Gastrocnemius medialis (tissue), 4 donors: ENCODE measurements at regions not wholly inside any gene's neighbourhood (a gene's known extent, or its start where the extent isn't known, plus 50 kb on each side); places are given as distances from the start of the nearest gene placed in this dataset.

Source experiments
- ATAC-seq, 2 donors: fragments of 150-250 bp; one replicate each; pipeline ENCODE4 v1.9.1; 2016
- DNase-seq, 2 donors: peaks; one replicate each; pipeline ENCODE4 v3.0.0-alpha.2; 2019
- H3K27ac ChIP-seq, 4 donors: fragments of 200-600 bp; sonication (generic); 1 replicate in 1 of 4; 2 replicates in 3 of 4; pipeline ENCODE4 v1.5.1; 2016 to 2018; ENCODE audit warnings: mild to moderate bottlenecking in 2 of 4, moderate library complexity in 1 of 4
- H3K27me3 ChIP-seq, 3 donors: fragments of 200-600 bp; sonication (generic) in 2 of 3; 1 replicate in 1 of 3; 2 replicates in 2 of 3; pipeline versions ENCODE4 v1.5.1 to v1.6.0; 2016 to 2019; ENCODE audit warnings: mild to moderate bottlenecking in 1 of 3, moderate library complexity in 1 of 3
- H3K36me3 ChIP-seq, 2 donors: fragments of 200-600 bp; sonication (generic) in 1 of 2; one replicate each; pipeline ENCODE4 v1.5.1; 2017 to 2018
- H3K4me1 ChIP-seq, 2 donors: fragments of 200-600 bp; sonication (generic) in 1 of 2; one replicate each; pipeline ENCODE4 v1.5.1; 2016 to 2017; ENCODE audit warnings: mild to moderate bottlenecking in 2 of 2
- H3K4me3 ChIP-seq, 4 donors: fragments of 200-600 bp; sonication (generic) in 3 of 4; 1 replicate in 1 of 4; 2 replicates in 3 of 4; pipeline ENCODE4 v1.5.1; 2016 to 2019; ENCODE audit warnings: mild to moderate bottlenecking in 2 of 4
- H3K9me3 ChIP-seq, 3 donors: fragments of 200-600 bp; sonication (generic) in 2 of 3; 1 replicate in 1 of 3; 2 replicates in 2 of 3; pipeline ENCODE4 v1.5.1; 2016 to 2019
- POLR2A ChIP-seq, 2 donors: fragments of 450-650 bp; IDR thresholded peaks; one replicate each; pipeline ENCODE4 v1.6.1; 2017; ENCODE audit warnings: antibody characterized with exemption in 2 of 2, mild to moderate bottlenecking in 2 of 2, moderate library complexity in 2 of 2
- in situ Hi-C, 4 donors: fragments of 200-750 bp; cut with MboI; loops; one replicate each; pipeline versions ENCODE4 v1.15.0 to v1.8.0; 2017; ENCODE audit warnings: low sequenced_read_pairs in 4 of 4
- intact Hi-C: fragments of 100-400 bp; cut with DNase I; formaldehyde crosslinking; loops from one replicate; pipeline ENCODE4 v1.15.1; 2023; ENCODE audit warnings: low total_unique reads
- TF ChIP-seq, protein P1 (sequence below), 5 experiments: fragments of 450-650 bp in 3 of 5; fragments of 200-600 bp in 2 of 5; sonication (generic) in 2 of 5; IDR thresholded peaks in 4 of 5; conservative IDR thresholded peaks in 1 of 5; 1 replicate in 4 of 5; 2 replicates in 1 of 5; pipeline ENCODE4 v1.5.1; 2016 to 2019; ENCODE audit warnings: antibody characterized with exemption in 5 of 5, mild to moderate bottlenecking in 3 of 5, moderate library complexity in 3 of 5

DNA sequence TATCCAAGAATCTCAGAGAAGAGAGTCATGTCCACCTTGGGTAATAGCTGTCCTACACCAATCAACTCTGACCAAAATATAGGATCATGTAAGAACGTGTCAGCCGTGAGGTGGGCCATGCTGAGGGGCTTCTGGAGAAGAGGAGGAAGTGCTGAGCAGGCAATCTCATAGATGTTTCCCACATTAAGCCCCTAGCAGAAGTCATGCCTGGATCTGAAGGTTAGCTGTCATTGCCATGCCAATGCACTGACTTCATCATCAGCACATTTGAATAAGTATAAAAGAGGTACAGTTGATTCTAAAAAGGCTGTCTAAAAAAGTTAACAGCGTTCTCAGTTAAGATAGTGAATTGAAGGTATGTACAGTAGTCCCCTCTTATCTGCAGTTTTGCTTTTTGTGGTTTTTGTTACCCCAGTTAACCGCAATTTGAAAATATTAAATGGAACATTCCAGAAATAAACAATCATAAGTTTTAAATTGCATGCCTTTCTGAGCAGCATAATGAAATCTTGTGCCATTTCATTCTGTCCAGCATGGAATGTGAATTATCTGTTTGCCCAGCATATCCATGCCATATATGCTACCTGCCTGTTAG is 67.2 kb upstream of the TMEM17 start:
- intact Hi-C loops: no loop called here
- ATAC-seq: no peak
- H3K4me1 ChIP-seq: no peaks in the 10 kb centered on the region

GRCh38 chr2:62570861-62571698 is 65.1 kb upstream of the TMEM17 start:
- no peak for ATAC-seq
- H3K27ac ChIP-seq: no peak overlapping the region
- peak overlapping the region in 1 of 4 donors; percentile 16 for H3K4me3 ChIP-seq

More for the DNA sequence above, 67.2 kb upstream of the TMEM17 start:
- no peak for DNase-seq
- in situ Hi-C loops: no loop called here
- no peaks in the 10 kb centered on the region for H3K36me3 ChIP-seq
- peaks cover 10 to 15% (median 11%) of the 10 kb centered on the region in 3 donors for H3K27me3 ChIP-seq
- H3K9me3 ChIP-seq: no peaks in the 10 kb centered on the region
- no peak overlapping the region for H3K27ac ChIP-seq
- no peak overlapping the region for H3K4me3 ChIP-seq
- TF ChIP-seq POLR2A (IDR thresholded peaks at IDR 0.05): no peak
- TF ChIP-seq, protein P1, sequence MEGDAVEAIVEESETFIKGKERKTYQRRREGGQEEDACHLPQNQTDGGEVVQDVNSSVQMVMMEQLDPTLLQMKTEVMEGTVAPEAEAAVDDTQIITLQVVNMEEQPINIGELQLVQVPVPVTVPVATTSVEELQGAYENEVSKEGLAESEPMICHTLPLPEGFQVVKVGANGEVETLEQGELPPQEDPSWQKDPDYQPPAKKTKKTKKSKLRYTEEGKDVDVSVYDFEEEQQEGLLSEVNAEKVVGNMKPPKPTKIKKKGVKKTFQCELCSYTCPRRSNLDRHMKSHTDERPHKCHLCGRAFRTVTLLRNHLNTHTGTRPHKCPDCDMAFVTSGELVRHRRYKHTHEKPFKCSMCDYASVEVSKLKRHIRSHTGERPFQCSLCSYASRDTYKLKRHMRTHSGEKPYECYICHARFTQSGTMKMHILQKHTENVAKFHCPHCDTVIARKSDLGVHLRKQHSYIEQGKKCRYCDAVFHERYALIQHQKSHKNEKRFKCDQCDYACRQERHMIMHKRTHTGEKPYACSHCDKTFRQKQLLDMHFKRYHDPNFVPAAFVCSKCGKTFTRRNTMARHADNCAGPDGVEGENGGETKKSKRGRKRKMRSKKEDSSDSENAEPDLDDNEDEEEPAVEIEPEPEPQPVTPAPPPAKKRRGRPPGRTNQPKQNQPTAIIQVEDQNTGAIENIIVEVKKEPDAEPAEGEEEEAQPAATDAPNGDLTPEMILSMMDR (IDR thresholded peaks at IDR 0.05 in 4 of 5, conservative IDR thresholded peaks at IDR 0.05 in 1 of 5): no peak

GRCh38 chr2:62569907-62570841 is 64.2 kb upstream of the TMEM17 start:
- H3K36me3 ChIP-seq: no peaks in the 10 kb centered on the region
- no peak overlapping the region for H3K4me3 ChIP-seq
- no peaks in the 10 kb centered on the region for H3K9me3 ChIP-seq
- H3K4me1 ChIP-seq: no peaks in the 10 kb centered on the region
- H3K27me3 ChIP-seq: peaks cover 10 to 15% (median 11%) of the 10 kb centered on the region in 3 donors
- intact Hi-C loops: no loop called here
- H3K27ac ChIP-seq: no peak overlapping the region
- TF ChIP-seq, protein P1 (IDR thresholded peaks at IDR 0.05 in 4 of 5, conservative IDR thresholded peaks at IDR 0.05 in 1 of 5): no peak
- TF ChIP-seq POLR2A (IDR thresholded peaks at IDR 0.05): no peak
- in situ Hi-C loops: no loop called here
- no peak for DNase-seq
- ATAC-seq: no peak

More at GRCh38 chr2:62570861-62571698, 65.1 kb upstream of the TMEM17 start:
- no peaks in the 10 kb centered on the region for H3K4me1 ChIP-seq
- in situ Hi-C loops: no loop called here
- no peak for TF ChIP-seq POLR2A (IDR thresholded peaks at IDR 0.05)
- TF ChIP-seq, protein P1 (IDR thresholded peaks at IDR 0.05 in 4 of 5, conservative IDR thresholded peaks at IDR 0.05 in 1 of 5): no peak
- peaks cover 10 to 15% (median 11%) of the 10 kb centered on the region in 3 donors for H3K27me3 ChIP-seq
- no peak for DNase-seq
- no peaks in the 10 kb centered on the region for H3K36me3 ChIP-seq
- intact Hi-C loops: no loop called here
- no peaks in the 10 kb centered on the region for H3K9me3 ChIP-seq

DNA sequence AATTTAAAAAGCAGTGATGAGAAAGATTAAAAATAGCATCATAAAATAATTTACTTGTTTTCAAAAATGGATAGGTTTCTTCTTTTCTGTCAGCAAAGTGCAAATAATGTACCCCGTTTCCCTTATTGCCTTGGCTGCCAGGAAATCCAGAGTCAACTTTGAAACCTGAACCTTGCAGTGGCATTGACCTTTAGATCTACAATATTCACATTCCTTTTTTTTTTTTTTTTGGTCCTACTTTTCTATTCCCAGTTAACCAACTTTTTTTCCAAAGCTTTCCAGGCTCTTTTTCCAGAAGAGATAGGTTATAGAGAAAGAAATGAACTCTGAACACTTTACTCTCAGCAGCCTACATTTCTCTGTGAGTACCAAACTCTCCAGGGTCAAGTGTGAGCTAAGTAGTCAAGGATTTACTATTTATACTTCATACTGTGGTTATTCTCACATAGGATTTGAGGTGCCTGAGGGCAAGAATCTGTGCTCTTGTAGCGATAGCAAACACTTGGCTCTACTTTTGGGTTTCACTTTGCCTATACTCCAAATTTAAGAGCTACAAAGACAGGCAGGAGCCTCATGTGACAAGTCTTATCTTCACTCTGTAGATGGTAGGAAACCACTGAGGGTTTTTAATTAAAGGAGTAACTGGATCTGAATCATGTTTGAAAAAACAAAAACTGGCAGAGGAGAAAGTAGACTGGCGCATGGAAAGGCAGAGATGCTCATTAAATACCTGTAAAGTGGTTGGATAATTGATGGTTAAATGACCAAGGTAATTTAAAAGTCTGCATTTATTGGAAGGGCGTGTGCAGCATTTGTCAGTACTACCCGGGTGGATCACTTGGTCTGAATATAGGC is 63.2 kb upstream of the TMEM17 start:
- in situ Hi-C loops: no loop called here
- DNase-seq: no peak

More for the DNA sequence above, 63.2 kb upstream of the TMEM17 start:
- ATAC-seq: no peak
- H3K27me3 ChIP-seq: peaks cover 10 to 15% (median 11%) of the 10 kb centered on the region in 3 donors
- no peak overlapping the region for H3K27ac ChIP-seq
- no peaks in the 10 kb centered on the region for H3K4me1 ChIP-seq
- intact Hi-C loops: no loop called here
- no peak overlapping the region for H3K4me3 ChIP-seq
- H3K9me3 ChIP-seq: no peaks in the 10 kb centered on the region
- no peaks in the 10 kb centered on the region for H3K36me3 ChIP-seq
- TF ChIP-seq POLR2A (IDR thresholded peaks at IDR 0.05): no peak
- TF ChIP-seq, protein P1 (IDR thresholded peaks at IDR 0.05 in 4 of 5, conservative IDR thresholded peaks at IDR 0.05 in 1 of 5): no peak
